ENCODE measurements at regions not wholly inside any gene's neighbourhood (a gene's known extent, or its start where the extent isn't known, plus 50 kb on each side); places are given as distances from the start of the nearest gene placed in this dataset.
A peak's percentile ranks its signal among the peaks of the same experiment; 100 is the strongest.
"Not testable (repeated sequence)": the region's sequence is repeated elsewhere in the genome, so short reads cannot be mapped to it uniquely, and the experiment has no call there.

DNA sequence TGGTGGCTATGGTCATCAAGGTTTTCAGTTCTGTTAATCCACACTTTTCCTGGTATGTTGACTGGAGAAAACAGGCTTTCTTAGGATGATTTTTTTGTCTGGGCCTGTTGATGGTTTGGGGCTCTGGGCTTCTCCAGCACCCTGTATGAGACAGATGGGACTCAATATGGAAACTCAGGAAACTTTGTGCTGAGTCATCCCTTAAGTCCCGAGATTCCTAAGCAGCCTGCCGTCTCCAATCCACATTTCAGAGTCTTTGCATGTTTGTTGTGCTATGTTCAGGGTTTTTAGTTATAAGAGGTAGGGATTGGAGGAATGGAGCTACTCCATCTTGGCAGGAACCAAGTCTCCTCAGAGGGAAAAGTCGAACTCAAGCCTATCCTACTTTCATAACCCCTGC, 253.3 kb upstream of the FOXF1 start:
- no peak overlapping the region for H3K4me3 ChIP-seq (ENCODE audit: low read length)
- H3K9ac ChIP-seq (ENCODE audit: low read length) = no peak overlapping the region
- no peaks in the 10 kb centered on the region for H3K4me1 ChIP-seq (ENCODE audit: control insufficient read depth, insufficient read depth, low read length)
- no peaks in the 10 kb centered on the region for H3K36me3 ChIP-seq (ENCODE audit: control insufficient read depth, insufficient read depth, low read length)
- H3K27ac ChIP-seq (ENCODE audit: low read depth, low read length) = no peak overlapping the region
- H3K27me3 ChIP-seq (ENCODE audit: control insufficient read depth, insufficient read depth, low read length) = no peaks in the 10 kb centered on the region

DNA sequence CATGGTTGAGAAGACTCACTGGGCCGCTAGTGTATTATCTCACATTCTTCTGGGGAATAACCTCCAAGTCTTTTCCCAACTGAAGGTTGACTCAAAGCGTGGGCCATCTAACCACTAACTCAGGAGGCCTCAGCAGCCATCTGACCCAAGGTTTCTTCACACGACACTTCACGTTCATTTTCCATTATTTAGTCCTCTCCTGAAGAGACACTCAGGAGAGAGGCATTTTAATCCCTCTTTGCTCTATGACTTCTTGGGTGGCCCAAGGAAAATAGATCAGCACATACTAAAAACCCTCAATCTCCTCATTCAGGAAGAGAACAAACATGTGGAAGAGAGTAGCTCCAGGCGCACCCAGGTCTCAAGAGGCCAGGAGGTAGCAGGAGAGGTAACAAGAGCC, 252.8 kb upstream of the FOXF1 start:
- no peaks in the 10 kb centered on the region for H3K36me3 ChIP-seq (ENCODE audit: control insufficient read depth, insufficient read depth, low read length)
- no peak overlapping the region for H3K27ac ChIP-seq (ENCODE audit: low read depth, low read length)
- H3K9ac ChIP-seq (ENCODE audit: low read length) = no peak overlapping the region
- no peak overlapping the region for H3K4me3 ChIP-seq (ENCODE audit: low read length)
- H3K4me1 ChIP-seq (ENCODE audit: control insufficient read depth, insufficient read depth, low read length) = no peaks in the 10 kb centered on the region
- H3K27me3 ChIP-seq (ENCODE audit: control insufficient read depth, insufficient read depth, low read length) = no peaks in the 10 kb centered on the region

- H3K36me3 ChIP-seq (ENCODE audit: control insufficient read depth, insufficient read depth, low read length) = no peaks in the 10 kb centered on the region
- H3K4me1 ChIP-seq (ENCODE audit: control insufficient read depth, insufficient read depth, low read length) = no peaks in the 10 kb centered on the region
- H3K4me3 ChIP-seq (ENCODE audit: low read length) = no peak overlapping the region
- H3K9ac ChIP-seq (ENCODE audit: low read length) = no peak overlapping the region
- no peaks in the 10 kb centered on the region for H3K27me3 ChIP-seq (ENCODE audit: control insufficient read depth, insufficient read depth, low read length)
- peak overlapping the region; percentile 53 for H3K27ac ChIP-seq (ENCODE audit: low read depth, low read length)
Measured at GRCh38 chr16:86258713-86259112, 251.6 kb upstream of the FOXF1 start.

GRCh38 chr16:86259499-86259898, 250.8 kb upstream of the FOXF1 start:
- peak overlapping the region; percentile 53 for H3K27ac ChIP-seq (ENCODE audit: low read depth, low read length)

DNA sequence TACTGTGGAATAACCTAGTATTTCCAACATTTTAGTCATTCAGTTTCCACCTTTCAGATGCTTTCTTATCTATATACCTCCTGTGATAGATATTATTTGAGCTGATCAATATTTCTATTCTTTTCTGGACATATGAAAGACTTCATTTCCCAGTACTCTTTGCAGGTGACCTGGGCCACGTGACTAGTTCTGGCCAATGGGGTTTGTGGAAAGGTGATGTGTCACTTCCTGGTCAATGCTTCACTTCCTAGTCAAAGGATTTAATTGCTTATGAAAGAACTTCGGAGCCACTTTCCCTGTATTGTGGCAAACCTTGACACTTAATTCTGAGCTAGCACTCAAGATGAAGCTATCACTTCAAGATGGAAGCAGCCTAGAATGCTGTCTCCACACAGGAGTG, 248.9 kb upstream of the FOXF1 start:
- Histone ChIP-seq H3K27me3 (ENCODE audit: control insufficient read depth, insufficient read depth, low read length) (no peaks in the 10 kb centered on the region), H3K4me3 (ENCODE audit: low read length) (no peak overlapping the region), H3K27ac (ENCODE audit: low read depth, low read length) (no peak overlapping the region), H3K9ac (ENCODE audit: low read length) (no peak overlapping the region), H3K36me3 (ENCODE audit: control insufficient read depth, insufficient read depth, low read length) (no peaks in the 10 kb centered on the region), H3K4me1 (ENCODE audit: control insufficient read depth, insufficient read depth, low read length) (no peaks in the 10 kb centered on the region)

More at GRCh38 chr16:86259499-86259898, 250.8 kb upstream of the FOXF1 start:
- Histone ChIP-seq H3K27me3 (ENCODE audit: control insufficient read depth, insufficient read depth, low read length) (no peaks in the 10 kb centered on the region), H3K36me3 (ENCODE audit: control insufficient read depth, insufficient read depth, low read length) (no peaks in the 10 kb centered on the region), H3K9ac (ENCODE audit: low read length) (no peak overlapping the region), H3K4me1 (ENCODE audit: control insufficient read depth, insufficient read depth, low read length) (no peaks in the 10 kb centered on the region), H3K4me3 (ENCODE audit: low read length) (no peak overlapping the region)

- not testable (repeated sequence) for H3K4me3 ChIP-seq (ENCODE audit: low read length); H3K27me3 ChIP-seq (ENCODE audit: control insufficient read depth, insufficient read depth, low read length); H3K4me1 ChIP-seq (ENCODE audit: control insufficient read depth, insufficient read depth, low read length); H3K9ac ChIP-seq (ENCODE audit: low read length); H3K27ac ChIP-seq (ENCODE audit: low read depth, low read length); H3K36me3 ChIP-seq (ENCODE audit: control insufficient read depth, insufficient read depth, low read length)
Measured at GRCh38 chr16:86267657-86268056, 242.7 kb upstream of the FOXF1 start.

- Histone ChIP-seq H3K27me3 (ENCODE audit: control insufficient read depth, insufficient read depth, low read length) (no peaks in the 10 kb centered on the region), H3K4me3 (ENCODE audit: low read length) (no peak overlapping the region), H3K36me3 (ENCODE audit: control insufficient read depth, insufficient read depth, low read length) (no peaks in the 10 kb centered on the region), H3K4me1 (ENCODE audit: control insufficient read depth, insufficient read depth, low read length) (peaks cover 6% of the 10 kb centered on the region), H3K9ac (ENCODE audit: low read length) (no peak overlapping the region), H3K27ac (ENCODE audit: low read depth, low read length) (peak overlapping the region; percentile 64)
Measured at GRCh38 chr16:86270696-86271095, 239.6 kb upstream of the FOXF1 start.

DNA sequence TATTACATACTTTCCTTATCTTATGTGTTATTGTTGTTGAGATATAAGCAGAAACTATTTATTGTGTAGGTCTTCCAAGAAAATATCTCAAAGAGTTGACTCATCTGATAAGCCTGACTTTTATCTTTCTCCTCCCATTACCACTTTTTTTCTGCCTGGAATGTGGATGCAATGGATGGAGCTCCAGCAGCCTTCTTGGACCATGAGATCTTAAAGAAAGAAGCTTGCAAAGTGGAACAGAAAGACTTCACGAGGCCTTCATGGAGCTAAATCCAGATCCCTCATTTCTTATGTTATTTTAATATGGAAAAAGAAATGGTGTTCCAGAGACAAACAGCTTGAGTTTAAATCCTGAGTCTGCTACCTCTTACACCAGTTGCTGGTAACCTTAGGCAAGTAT, 237.6 kb upstream of the FOXF1 start:
- Histone ChIP-seq H3K27ac (ENCODE audit: low read depth, low read length) (no peak overlapping the region), H3K27me3 (ENCODE audit: control insufficient read depth, insufficient read depth, low read length) (no peaks in the 10 kb centered on the region), H3K9ac (ENCODE audit: low read length) (no peak overlapping the region), H3K4me1 (ENCODE audit: control insufficient read depth, insufficient read depth, low read length) (peaks cover 6% of the 10 kb centered on the region), H3K36me3 (ENCODE audit: control insufficient read depth, insufficient read depth, low read length) (no peaks in the 10 kb centered on the region), H3K4me3 (ENCODE audit: low read length) (no peak overlapping the region)

DNA sequence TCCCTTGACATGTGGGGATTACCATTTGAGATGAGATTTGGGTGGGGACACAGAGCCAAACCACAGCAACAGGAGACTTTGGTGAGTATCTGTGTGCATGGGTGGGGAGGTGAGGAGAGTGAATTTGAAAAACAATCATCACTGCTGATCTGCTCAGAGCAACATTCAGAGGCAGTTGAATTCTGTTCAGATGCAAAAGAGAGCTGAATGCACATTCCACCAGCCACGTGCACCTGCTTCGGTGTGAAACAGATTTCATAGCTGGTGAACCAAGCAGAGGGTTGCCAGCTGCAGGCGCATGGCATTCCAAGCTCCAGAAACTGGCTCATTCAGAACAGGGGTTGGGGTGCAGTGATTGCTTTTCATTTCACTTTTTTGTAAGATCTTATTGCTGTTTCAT, 233.1 kb upstream of the FOXF1 start:
- H3K36me3 ChIP-seq (ENCODE audit: control insufficient read depth, insufficient read depth, low read length) = no peaks in the 10 kb centered on the region
- no peak overlapping the region for H3K4me3 ChIP-seq (ENCODE audit: low read length)
- no peak overlapping the region for H3K9ac ChIP-seq (ENCODE audit: low read length)
- H3K27me3 ChIP-seq (ENCODE audit: control insufficient read depth, insufficient read depth, low read length) = no peaks in the 10 kb centered on the region
- peaks cover 3% of the 10 kb centered on the region for H3K4me1 ChIP-seq (ENCODE audit: control insufficient read depth, insufficient read depth, low read length)
- no peak overlapping the region for H3K27ac ChIP-seq (ENCODE audit: low read depth, low read length)

GRCh38 chr16:86277859-86278258, 232.5 kb upstream of the FOXF1 start:
- not testable (repeated sequence) for H3K27me3 ChIP-seq (ENCODE audit: control insufficient read depth, insufficient read depth, low read length); H3K36me3 ChIP-seq (ENCODE audit: control insufficient read depth, insufficient read depth, low read length); H3K4me1 ChIP-seq (ENCODE audit: control insufficient read depth, insufficient read depth, low read length); H3K9ac ChIP-seq (ENCODE audit: low read length); H3K27ac ChIP-seq (ENCODE audit: low read depth, low read length); H3K4me3 ChIP-seq (ENCODE audit: low read length)

DNA sequence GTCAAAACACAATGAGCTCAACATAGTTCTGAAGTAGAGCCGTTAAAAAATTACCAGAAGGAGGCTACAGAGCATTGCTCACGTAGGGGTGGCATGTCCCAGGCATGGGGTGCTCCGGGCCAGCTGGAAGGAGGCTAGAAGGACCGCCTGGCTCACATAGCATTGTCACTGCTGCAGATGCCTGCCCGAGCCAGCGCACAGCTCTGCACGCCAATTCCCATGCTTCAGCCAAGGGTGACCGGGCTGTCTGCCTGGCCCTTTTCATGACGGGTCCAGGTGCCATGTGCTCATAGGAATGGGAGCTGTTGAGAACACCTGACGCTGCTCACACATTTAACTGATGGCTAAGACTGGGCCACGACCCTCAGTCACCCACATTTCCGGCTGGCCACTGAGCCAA, 228.9 kb upstream of the FOXF1 start:
- H3K9ac ChIP-seq (ENCODE audit: low read length) = no peak overlapping the region
- H3K4me1 ChIP-seq (ENCODE audit: control insufficient read depth, insufficient read depth, low read length) = peaks cover 5% of the 10 kb centered on the region
- H3K27ac ChIP-seq (ENCODE audit: low read depth, low read length) = no peak overlapping the region
- no peaks in the 10 kb centered on the region for H3K27me3 ChIP-seq (ENCODE audit: control insufficient read depth, insufficient read depth, low read length)
- no peaks in the 10 kb centered on the region for H3K36me3 ChIP-seq (ENCODE audit: control insufficient read depth, insufficient read depth, low read length)
- no peak overlapping the region for H3K4me3 ChIP-seq (ENCODE audit: low read length)

- H3K4me3 ChIP-seq (ENCODE audit: low read length) = no peak overlapping the region
- H3K4me1 ChIP-seq (ENCODE audit: control insufficient read depth, insufficient read depth, low read length) = peaks cover 8% of the 10 kb centered on the region
- H3K36me3 ChIP-seq (ENCODE audit: control insufficient read depth, insufficient read depth, low read length) = no peaks in the 10 kb centered on the region
- peaks cover 5% of the 10 kb centered on the region for H3K27me3 ChIP-seq (ENCODE audit: control insufficient read depth, insufficient read depth, low read length)
- H3K27ac ChIP-seq (ENCODE audit: low read depth, low read length) = no peak overlapping the region
- no peak overlapping the region for H3K9ac ChIP-seq (ENCODE audit: low read length)
Measured at GRCh38 chr16:86283944-86284343, 226.4 kb upstream of the FOXF1 start.

DNA sequence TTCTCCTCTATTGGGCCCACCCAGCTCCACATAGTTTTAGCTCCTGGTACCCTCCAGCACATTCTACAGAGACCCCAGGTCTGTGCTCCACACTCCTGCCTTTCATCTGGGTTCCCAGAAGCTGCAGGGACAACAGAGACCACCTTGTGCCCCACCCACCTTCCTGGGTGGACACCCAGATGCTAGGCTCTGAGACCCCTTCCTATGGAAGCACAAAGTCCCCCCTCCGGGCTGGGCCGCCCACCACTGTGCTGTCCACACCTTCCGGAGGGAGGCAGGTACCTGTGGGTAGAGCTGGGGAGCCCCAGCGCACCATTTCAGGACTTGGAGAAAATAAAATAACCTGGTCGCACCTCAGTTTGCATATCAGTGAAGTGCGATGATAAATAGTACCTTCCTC, 224.9 kb upstream of the FOXF1 start:
- Histone ChIP-seq H3K27me3 (ENCODE audit: control insufficient read depth, insufficient read depth, low read length) (peaks cover 5% of the 10 kb centered on the region), H3K4me1 (ENCODE audit: control insufficient read depth, insufficient read depth, low read length) (peaks cover 8% of the 10 kb centered on the region), H3K4me3 (ENCODE audit: low read length) (no peak overlapping the region), H3K27ac (ENCODE audit: low read depth, low read length) (peak overlapping the region; percentile 14), H3K9ac (ENCODE audit: low read length) (no peak overlapping the region), H3K36me3 (ENCODE audit: control insufficient read depth, insufficient read depth, low read length) (no peaks in the 10 kb centered on the region)

Data from rectal smooth muscle tissue (tissue), 1 donor.